Endodermal cell (in vitro differentiated cells): ENCODE measurements at regions not wholly inside any gene's neighbourhood (a gene's known extent, or its start where the extent isn't known, plus 50 kb on each side); places are given as distances from the start of the nearest gene placed in this dataset.

ENCODE experiments used
- DNase-seq: peaks from one replicate; pipeline ENCODE4 v3.0.0-alpha.2; 2017
- H3K27ac ChIP-seq: 2 replicates; pipeline ENCODE4 v1.5.1; 2013; ENCODE audit warnings: mild to moderate bottlenecking, low read depth, low read length, moderate library complexity
- H3K27me3 ChIP-seq: 2 replicates; pipeline ENCODE4 v1.6.1; 2013; ENCODE audit warnings: mild to moderate bottlenecking, low read length, moderate library complexity; ENCODE audit not compliant: insufficient read depth, control insufficient read depth, poor library complexity, severe bottlenecking
- H3K36me3 ChIP-seq: 2 replicates; pipeline ENCODE4 v1.7.0; 2013; ENCODE audit warnings: mild to moderate bottlenecking, low read length, moderate library complexity; ENCODE audit not compliant: control insufficient read depth, insufficient read depth
- H3K4me1 ChIP-seq: one replicate; pipeline ENCODE4 v1.7.0; 2013; ENCODE audit warnings: low read length; ENCODE audit not compliant: control insufficient read depth, insufficient read depth
- H3K4me3 ChIP-seq: 2 replicates; pipeline ENCODE4 v1.5.1; 2013; ENCODE audit warnings: mild to moderate bottlenecking, low read length, moderate library complexity
- H3K9ac ChIP-seq: 2 replicates; pipeline ENCODE4 v1.6.1; 2013; ENCODE audit warnings: mild to moderate bottlenecking, low read length, moderate library complexity; ENCODE audit not compliant: poor library complexity, severe bottlenecking; ENCODE audit errors: extremely low read depth
- H3K9me3 ChIP-seq: 2 replicates; pipeline ENCODE4 v1.6.1; 2013; ENCODE audit warnings: mild to moderate bottlenecking, low read length, moderate library complexity; ENCODE audit not compliant: control insufficient read depth
- H3K27ac Mint-ChIP-seq: 2 replicates; pipeline ENCODE4 v1.8.0; 2020; ENCODE audit warnings: mixed read lengths
- H3K27me3 Mint-ChIP-seq: 2 replicates; pipeline ENCODE4 v1.8.0; 2021; ENCODE audit warnings: mild to moderate bottlenecking, mixed read lengths; ENCODE audit not compliant: insufficient read depth
- H3K36me3 Mint-ChIP-seq: 2 replicates; pipeline ENCODE4 v1.8.0; 2020; ENCODE audit warnings: low read depth, mixed read lengths
- H3K4me1 Mint-ChIP-seq: 2 replicates; pipeline ENCODE4 v1.8.0; 2020; ENCODE audit warnings: mixed read lengths
- H3K4me3 Mint-ChIP-seq: 2 replicates; pipeline ENCODE4 v1.8.0; 2020; ENCODE audit warnings: mild to moderate bottlenecking, moderate library complexity, mixed read lengths
- H3K9me3 Mint-ChIP-seq: 2 replicates; pipeline ENCODE4 v1.8.0; 2020; ENCODE audit warnings: mild to moderate bottlenecking, mixed read lengths
- WGBS, 2 experiments: methylation state at CpG; one replicate each; pipeline versions ENCODE4 v1.1.5 to v1.1.7; 2013; ENCODE audit warnings: missing lambda C conversion rate in 2 of 2, mixed read lengths in 1 of 2; ENCODE audit not compliant: insufficient coverage in 1 of 2, insufficient read length in 1 of 2; 5-methylcytosine and 5-hydroxymethylcytosine counted together
- TF ChIP-seq, protein P1 (sequence below): fragments of 200-600 bp; sonication (generic); conservative IDR thresholded peaks from 2 replicates; pipeline ENCODE4 v1.5.0; 2021; ENCODE audit warnings: antibody characterized with exemption, mild to moderate bottlenecking

DNA sequence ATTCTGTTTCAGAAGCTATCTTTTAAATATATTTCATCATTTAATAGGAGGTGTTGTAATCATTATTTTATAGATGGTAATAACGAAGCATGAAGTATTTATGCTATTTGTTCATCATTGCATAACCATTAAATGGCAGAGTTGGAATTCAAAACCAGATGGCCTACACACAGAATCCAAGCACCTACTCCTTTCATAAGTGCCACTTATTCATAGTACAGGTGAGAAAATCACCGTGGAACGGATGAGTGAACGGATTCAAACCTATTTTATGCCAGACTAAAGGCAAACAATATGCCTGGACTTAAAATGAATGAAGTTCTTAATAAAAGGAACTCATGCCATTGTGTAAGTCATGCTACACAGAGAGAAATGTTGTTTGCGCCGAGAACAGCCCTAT is 397.9 kb upstream of the ADGRB3 start:
- H3K4me3 ChIP-seq = no peak overlapping the region
- DNase-seq = no peak
- H3K9me3 ChIP-seq = no peaks in the 10 kb centered on the region
- Mint-ChIP-seq H3K27ac (no peak overlapping the region), H3K9me3 (no peaks in the 10 kb centered on the region), H3K4me1 (peaks cover 13% of the 10 kb centered on the region), H3K36me3 (no peaks in the 10 kb centered on the region), H3K27me3 (no peaks in the 10 kb centered on the region), H3K4me3 (no peak overlapping the region)
- no peaks in the 10 kb centered on the region for H3K36me3 ChIP-seq
- H3K9ac ChIP-seq = no peak overlapping the region
- H3K27ac ChIP-seq = no peak overlapping the region
- H3K27me3 ChIP-seq = no peaks in the 10 kb centered on the region
- TF ChIP-seq, protein P1, sequence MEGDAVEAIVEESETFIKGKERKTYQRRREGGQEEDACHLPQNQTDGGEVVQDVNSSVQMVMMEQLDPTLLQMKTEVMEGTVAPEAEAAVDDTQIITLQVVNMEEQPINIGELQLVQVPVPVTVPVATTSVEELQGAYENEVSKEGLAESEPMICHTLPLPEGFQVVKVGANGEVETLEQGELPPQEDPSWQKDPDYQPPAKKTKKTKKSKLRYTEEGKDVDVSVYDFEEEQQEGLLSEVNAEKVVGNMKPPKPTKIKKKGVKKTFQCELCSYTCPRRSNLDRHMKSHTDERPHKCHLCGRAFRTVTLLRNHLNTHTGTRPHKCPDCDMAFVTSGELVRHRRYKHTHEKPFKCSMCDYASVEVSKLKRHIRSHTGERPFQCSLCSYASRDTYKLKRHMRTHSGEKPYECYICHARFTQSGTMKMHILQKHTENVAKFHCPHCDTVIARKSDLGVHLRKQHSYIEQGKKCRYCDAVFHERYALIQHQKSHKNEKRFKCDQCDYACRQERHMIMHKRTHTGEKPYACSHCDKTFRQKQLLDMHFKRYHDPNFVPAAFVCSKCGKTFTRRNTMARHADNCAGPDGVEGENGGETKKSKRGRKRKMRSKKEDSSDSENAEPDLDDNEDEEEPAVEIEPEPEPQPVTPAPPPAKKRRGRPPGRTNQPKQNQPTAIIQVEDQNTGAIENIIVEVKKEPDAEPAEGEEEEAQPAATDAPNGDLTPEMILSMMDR = no peak
- peaks cover 4% of the 10 kb centered on the region for H3K4me1 ChIP-seq
- WGBS, 2 experiments = 85 to 88% methylated on average over 5 of the region's 6 CpGs

DNA sequence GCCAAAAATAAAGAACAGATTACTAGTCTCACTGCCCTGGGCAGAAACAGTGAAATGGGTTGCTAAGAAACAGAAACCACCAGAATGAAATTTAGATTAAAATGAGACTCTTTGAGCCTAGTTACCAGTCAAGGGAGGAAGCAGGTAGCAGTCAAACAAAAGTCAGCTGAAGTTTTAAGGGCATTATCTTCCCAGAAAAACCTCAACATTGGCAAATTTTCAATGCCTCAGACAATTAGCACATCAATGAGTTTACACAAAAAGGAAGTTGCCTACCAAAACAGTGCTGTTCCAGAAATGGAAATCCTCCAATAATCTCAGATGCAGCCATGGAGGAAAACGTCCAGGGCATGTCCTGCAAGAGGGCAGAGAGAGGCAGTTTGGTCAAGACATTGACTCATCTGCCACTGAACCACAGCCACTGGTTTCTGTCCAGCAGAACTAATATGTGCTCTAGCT is 399.7 kb upstream of the ADGRB3 start:
- Mint-ChIP-seq H3K27ac (no peak overlapping the region), H3K4me3 (no peak overlapping the region), H3K27me3 (no peaks in the 10 kb centered on the region), H3K36me3 (no peaks in the 10 kb centered on the region), H3K9me3 (no peaks in the 10 kb centered on the region), H3K4me1 (peaks cover 21% of the 10 kb centered on the region)
- Histone ChIP-seq H3K4me1 (peaks cover 4% of the 10 kb centered on the region), H3K9me3 (no peaks in the 10 kb centered on the region), H3K27ac (no peak overlapping the region), H3K4me3 (no peak overlapping the region), H3K27me3 (no peaks in the 10 kb centered on the region), H3K36me3 (no peaks in the 10 kb centered on the region), H3K9ac (no peak overlapping the region)
- no peak for DNase-seq
- 63 to 78% methylated on average over 1 of the region's 1 CpG for WGBS, 2 experiments
- TF ChIP-seq, protein P1 = no peak

DNA sequence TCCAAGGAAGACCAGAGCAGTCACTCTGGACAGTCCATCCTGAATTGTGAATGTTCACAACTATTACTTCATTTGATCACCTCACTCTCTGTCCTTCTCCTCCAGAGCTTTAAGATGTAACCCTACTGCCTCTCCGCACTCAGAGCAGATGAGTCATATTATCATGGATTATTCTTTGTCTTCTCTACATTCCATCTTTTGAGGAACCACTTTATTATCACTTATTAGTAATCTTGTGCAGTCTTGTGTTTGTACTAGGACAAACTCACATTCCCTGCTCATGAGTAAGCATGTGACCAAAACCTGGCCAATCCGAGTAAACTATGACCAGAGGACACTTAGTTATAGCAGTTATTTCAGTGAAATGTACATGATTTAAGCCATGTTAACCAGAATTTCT is 401.5 kb upstream of the ADGRB3 start:
- Histone ChIP-seq H3K9ac (no peak overlapping the region), H3K27ac (no peak overlapping the region), H3K9me3 (no peaks in the 10 kb centered on the region), H3K4me3 (no peak overlapping the region), H3K27me3 (no peaks in the 10 kb centered on the region), H3K36me3 (no peaks in the 10 kb centered on the region), H3K4me1 (peaks cover 12% of the 10 kb centered on the region)
- H3K4me3 Mint-ChIP-seq = no peak overlapping the region
- H3K4me1 Mint-ChIP-seq = peaks cover 34% of the 10 kb centered on the region
- H3K27me3 Mint-ChIP-seq = no peaks in the 10 kb centered on the region
- no peak for DNase-seq
- no peak overlapping the region for H3K27ac Mint-ChIP-seq
- no peaks in the 10 kb centered on the region for H3K36me3 Mint-ChIP-seq
- no peaks in the 10 kb centered on the region for H3K9me3 Mint-ChIP-seq
- 97 to 100% methylated on average over 1 to 2 of the region's 2 CpGs for WGBS, 2 experiments
- TF ChIP-seq, protein P1 = no peak
